ENCODE measurements at regions not wholly inside any gene's neighbourhood (a gene's known extent, or its start where the extent isn't known, plus 50 kb on each side); places are given as distances from the start of the nearest gene placed in this dataset.
"Not testable (repeated sequence)": the region's sequence is repeated elsewhere in the genome, so short reads cannot be mapped to it uniquely, and the experiment has no call there.

- TF ChIP-seq CTCF (conservative IDR thresholded peaks at IDR 0.05; ENCODE audit: control insufficient read depth, insufficient read depth, low read depth, low read length), result no peak
- no peak overlapping the region for H3K4me3 ChIP-seq (ENCODE audit: control insufficient read depth, low read depth, low read length)
- peak; percentile 69 for DNase-seq (ENCODE audit: low read depth)
Measured at GRCh38 chr2:75289771-75290170, 90.5 kb upstream of the TACR1 start.

GRCh38 chr2:75289178-75289577 lies 89.9 kb upstream of the TACR1 start:
- not testable (repeated sequence) for DNase-seq (ENCODE audit: low read depth); H3K4me3 ChIP-seq (ENCODE audit: control insufficient read depth, low read depth, low read length)

- no peak for TF ChIP-seq CTCF (conservative IDR thresholded peaks at IDR 0.05; ENCODE audit: control insufficient read depth, insufficient read depth, low read depth, low read length)
- no peak for DNase-seq (ENCODE audit: low read depth)
- H3K4me3 ChIP-seq (ENCODE audit: control insufficient read depth, low read depth, low read length), result no peak overlapping the region
Measured at GRCh38 chr2:75288760-75289159, 89.4 kb upstream of the TACR1 start.

- no peak for DNase-seq (ENCODE audit: low read depth)
- no peak overlapping the region for H3K4me3 ChIP-seq (ENCODE audit: control insufficient read depth, low read depth, low read length)
- TF ChIP-seq CTCF (conservative IDR thresholded peaks at IDR 0.05; ENCODE audit: control insufficient read depth, insufficient read depth, low read depth, low read length), result no peak
Measured at GRCh38 chr2:75287624-75288316, 88.5 kb upstream of the TACR1 start.

GRCh38 chr2:75284345-75284744 lies 85.0 kb upstream of the TACR1 start:
- no peak overlapping the region for H3K4me3 ChIP-seq (ENCODE audit: control insufficient read depth, low read depth, low read length)
- no peak for TF ChIP-seq CTCF (conservative IDR thresholded peaks at IDR 0.05; ENCODE audit: control insufficient read depth, insufficient read depth, low read depth, low read length)
- no peak for DNase-seq (ENCODE audit: low read depth)

- no peak for DNase-seq (ENCODE audit: low read depth)
- no peak for TF ChIP-seq CTCF (conservative IDR thresholded peaks at IDR 0.05; ENCODE audit: control insufficient read depth, insufficient read depth, low read depth, low read length)
- no peak overlapping the region for H3K4me3 ChIP-seq (ENCODE audit: control insufficient read depth, low read depth, low read length)
Measured at GRCh38 chr2:75278821-75279379, 79.6 kb upstream of the TACR1 start.

GRCh38 chr2:75278314-75278713 lies 79.0 kb upstream of the TACR1 start:
- no peak for DNase-seq (ENCODE audit: low read depth)
- TF ChIP-seq CTCF (conservative IDR thresholded peaks at IDR 0.05; ENCODE audit: control insufficient read depth, insufficient read depth, low read depth, low read length), result no peak
- no peak overlapping the region for H3K4me3 ChIP-seq (ENCODE audit: control insufficient read depth, low read depth, low read length)
